GOT3 (cell line): ENCODE measurements at regions not wholly inside any gene's neighbourhood (a gene's known extent, or its start where the extent isn't known, plus 50 kb on each side); places are given as distances from the start of the nearest gene placed in this dataset.
"Not testable (repeated sequence)": the region's sequence is repeated elsewhere in the genome, so short reads cannot be mapped to it uniquely, and the experiment has no call there.

Source experiments
- DNase-seq: peaks from one replicate; lab custom pipeline; 2025; ENCODE audit warnings: mixed read lengths; lab: John Stamatoyannopoulos, UW

- no peak for DNase-seq
Observed at GRCh38 chr5:171542525-171543140, 123.2 kb downstream of the FGF18 start.

DNA sequence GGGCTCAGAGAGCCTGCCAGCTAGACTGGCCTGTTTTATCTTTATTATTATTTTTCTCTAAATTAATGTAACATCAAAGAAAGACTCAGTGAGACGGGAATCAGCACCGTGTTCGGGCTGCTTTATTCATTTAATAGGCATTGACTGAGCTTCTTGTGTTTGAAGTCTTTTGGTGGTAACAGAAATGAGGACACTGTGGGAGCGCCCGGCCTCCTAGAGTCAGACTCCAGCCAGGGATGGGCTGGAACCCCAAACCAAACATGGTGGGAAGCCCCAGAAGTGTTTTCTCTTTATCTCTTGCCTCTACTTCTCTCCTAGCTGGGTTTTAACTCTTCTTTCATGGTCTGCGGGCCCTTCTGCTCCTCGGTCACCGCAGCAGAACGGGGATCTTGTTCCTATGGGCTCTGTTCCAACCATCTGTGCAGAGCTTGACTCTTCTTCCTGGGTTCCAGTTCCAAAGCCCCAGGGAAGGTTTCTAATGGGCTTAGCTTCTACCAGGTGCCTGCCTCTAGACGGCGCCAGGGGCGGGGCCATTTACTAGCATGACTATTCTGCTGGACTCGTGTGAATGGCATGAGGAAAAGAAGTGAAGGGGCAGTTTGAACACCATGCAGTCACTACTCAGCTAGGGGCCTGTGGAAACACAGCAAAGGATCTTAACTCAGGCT lies 123.8 kb downstream of the FGF18 start:
- no peak for DNase-seq

GRCh38 chr5:171544913-171545765 lies 125.7 kb downstream of the FGF18 start:
- DNase-seq, result no peak

DNA sequence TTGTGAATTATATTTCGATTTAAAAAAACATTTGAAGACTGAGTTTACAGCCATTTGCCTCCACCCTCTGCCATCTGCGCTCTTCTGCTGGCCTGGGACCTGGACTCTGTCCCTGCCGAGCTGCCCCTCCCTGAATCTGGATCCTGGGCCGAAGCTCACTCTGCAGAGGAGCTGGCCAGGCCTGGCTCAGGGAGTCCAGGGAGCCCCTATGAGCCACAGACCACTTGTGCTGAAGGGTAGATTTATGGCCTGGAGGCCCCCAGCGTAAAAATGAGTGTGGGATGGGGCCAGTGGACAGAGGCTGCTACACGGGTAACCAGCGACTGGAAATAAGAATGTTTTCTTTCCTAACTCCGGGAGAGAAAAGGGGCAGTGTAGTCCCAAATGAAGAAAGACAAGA lies 129.8 kb downstream of the FGF18 start:
- DNase-seq, result no peak

DNA sequence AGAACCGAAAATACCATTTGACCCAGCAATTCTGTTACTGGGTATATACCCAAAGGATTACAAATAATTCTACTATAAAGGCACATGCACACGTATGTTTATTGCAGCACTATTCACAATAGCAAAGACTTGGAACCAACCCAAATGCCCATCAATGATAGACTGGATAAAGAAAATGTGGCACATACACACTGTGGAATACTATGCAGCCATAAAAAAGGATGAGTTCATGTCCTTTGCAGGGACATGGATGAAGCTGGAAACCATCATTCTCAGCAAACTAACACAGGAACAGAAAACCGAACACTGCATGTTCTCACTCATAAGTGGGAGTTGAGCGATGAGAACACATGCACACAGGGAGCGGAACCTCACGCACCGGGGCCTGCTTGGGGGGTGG lies 134.4 kb downstream of the FGF18 start:
- DNase-seq, result not testable (repeated sequence)

DNA sequence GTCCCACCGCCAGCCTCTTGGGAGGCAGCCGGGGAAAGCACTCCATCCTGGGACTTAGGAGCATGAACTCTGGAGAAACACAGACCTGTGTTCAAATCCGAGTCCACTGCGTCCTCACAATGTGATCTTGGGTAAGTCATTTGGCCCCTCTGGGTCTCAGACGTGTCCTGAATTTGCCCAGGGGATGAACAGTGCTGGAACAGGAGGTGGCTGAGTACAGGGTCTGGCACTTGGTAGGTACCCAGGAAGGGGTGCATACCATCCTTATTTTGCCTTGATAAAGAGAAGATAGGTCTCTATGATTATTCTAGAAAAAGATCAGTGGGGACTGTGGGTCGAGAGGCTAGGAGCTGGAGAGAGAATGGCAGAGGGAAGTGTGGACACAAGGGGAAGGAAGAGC lies 135.7 kb downstream of the FGF18 start:
- no peak for DNase-seq

DNA sequence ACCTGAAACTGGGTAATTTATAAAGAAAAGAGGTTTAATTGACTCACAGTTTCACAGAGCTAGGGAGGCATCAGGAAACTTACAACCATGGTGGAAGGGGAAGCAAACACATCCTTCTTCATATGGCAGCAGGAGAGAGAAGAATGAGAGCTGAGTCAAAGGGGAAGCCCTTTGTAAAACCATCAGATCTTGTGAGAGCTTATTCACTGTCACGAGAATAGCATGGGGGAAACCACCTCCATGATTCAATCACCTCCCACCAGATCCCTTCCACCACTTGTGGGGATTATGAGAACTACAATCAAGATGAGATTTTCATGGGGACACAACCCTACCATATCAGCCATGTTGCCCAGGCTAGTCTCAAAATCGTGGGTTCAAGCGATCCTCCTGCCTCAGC lies 143.4 kb downstream of the FGF18 start:
- DNase-seq, result no peak

GRCh38 chr5:171568389-171568788 lies 148.9 kb downstream of the FGF18 start:
- DNase-seq, result no peak

- DNase-seq, result no peak
Observed at GRCh38 chr5:171569065-171569712, 149.7 kb downstream of the FGF18 start.

- DNase-seq, result no peak
Observed at GRCh38 chr5:171570244-171570825, 150.9 kb downstream of the FGF18 start.

- DNase-seq, result no peak
Observed at GRCh38 chr5:171571663-171572062, 152.2 kb downstream of the FGF18 start.

GRCh38 chr5:171573021-171573420 lies 153.6 kb downstream of the FGF18 start:
- DNase-seq, result no peak

DNA sequence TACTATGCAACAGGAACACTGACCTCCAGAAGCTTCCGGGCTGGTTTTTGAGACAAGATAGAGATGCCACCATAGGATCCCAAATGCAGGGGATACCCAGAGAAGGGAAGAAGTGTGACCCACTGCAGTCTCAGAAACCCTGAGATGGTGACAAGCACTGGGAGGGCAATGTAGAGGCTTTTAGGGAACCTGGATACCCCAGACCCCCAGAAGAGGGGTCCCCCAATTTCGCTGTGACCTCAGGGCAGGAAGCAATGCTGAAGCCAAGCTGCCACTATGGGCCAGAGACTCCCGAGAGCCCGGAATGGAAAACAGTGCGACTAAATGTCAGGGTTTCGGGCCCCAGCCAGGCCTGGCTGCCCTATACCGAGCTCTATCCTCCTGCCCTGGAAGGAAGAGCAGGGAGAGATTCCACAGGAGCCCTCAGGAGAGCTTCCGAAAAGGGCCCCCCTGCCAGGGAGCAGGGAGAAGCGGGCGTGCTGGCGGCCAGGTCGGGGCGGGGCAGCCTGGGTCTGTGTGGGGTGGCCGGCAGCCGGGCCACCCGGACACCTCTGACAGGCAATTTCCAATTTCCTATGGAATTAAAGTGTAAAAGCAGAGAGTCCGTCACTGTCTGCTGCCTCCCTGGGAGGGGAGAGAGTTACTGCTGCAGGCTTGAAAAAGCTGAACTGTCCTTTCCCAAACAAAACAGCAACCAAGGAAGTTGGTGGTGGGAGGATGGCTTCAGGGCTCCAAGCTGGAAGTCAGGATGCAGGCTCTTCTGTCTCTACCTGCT lies 154.2 kb downstream of the FGF18 start:
- DNase-seq, result no peak

DNA sequence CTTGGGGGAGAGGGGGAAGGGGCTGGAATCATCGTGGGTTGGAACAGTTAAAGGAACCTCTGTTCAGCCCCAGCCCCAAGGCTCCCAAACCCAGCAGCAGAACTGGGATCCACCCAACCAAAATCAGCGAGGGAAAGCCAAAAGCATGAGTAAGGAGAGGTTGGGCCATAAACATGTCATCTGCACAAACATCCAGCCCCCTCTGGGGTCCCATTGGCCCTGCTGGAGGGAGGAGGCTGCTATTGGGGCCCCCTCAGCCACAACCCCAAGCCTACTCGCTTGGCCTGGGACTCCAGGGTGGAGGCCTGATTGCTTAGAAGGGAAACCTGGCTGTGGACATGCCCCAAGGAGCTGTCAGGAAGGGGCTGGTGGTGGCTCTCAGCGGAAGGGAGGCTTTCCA lies 154.9 kb downstream of the FGF18 start:
- no peak for DNase-seq

DNA sequence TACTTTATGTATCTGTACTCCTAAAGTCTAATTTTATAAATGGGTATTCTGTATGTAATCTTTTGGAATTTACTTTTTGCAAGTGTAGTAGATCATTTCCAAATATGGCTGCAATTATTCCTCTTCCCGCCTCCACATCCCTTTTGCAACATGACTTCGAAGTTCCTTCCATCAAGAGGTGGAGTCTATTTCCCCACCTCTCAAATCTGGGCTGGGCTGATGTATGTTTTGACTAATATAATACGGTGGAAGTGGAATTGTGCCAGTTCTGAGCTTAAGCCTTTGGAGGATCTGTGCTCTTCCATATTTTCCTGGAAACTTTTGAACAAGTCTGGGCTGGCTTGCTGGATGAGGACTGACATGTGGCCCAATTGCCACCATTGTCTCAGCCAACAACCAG lies 155.9 kb downstream of the FGF18 start:
- no peak for DNase-seq

DNA sequence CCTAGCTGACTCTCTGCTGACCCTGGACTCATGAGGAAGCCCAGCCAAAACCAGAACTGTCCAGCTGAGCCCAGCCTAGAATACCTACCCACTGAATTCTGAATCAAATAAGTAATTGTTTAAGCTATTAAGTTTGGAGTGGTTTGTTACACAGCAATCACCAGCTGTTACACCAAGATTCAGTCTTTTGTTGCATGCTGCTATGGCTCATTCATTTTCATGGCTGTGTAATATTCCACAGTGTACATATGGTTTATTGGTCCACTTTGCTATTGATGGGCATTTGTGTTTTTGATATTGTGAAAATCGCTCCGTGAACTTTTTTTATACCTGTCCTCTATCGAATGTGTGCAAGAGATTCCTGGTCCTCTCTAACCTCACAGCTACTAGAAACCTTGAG lies 156.4 kb downstream of the FGF18 start:
- DNase-seq, result no peak

DNA sequence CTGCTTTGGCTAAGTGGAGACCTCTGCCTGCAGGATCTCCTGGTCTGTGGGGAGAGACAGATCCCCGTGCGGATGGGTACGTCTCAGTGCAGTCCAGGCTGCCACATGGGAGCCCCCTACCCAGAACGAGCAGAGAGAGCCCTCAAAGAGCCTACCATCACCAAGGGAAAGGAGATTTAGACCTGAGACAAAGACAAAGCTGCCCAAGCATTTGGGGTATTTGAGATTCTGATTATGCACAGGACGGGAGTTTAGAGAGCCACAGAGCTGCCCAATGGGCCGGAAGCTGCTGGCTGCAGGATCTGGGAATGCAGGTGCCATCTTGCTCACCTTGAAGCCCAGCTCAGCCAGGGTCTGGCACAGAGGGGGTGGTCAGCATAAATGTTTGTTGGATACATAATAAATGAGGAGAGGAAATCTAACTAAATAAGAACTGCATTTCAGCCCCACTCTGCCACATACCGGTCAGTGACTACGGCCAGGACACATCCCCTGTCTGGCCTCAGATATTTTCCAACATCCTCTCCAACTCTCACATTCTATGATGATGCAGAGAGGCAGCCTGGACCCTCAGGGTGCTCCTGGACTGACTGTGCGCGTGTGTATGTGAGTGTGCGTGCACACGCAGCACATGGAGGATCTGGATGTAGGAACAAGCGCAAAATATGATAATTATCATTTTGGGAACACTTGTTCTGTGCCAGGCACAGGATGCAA lies 157.8 kb downstream of the FGF18 start:
- DNase-seq, result no peak

DNA sequence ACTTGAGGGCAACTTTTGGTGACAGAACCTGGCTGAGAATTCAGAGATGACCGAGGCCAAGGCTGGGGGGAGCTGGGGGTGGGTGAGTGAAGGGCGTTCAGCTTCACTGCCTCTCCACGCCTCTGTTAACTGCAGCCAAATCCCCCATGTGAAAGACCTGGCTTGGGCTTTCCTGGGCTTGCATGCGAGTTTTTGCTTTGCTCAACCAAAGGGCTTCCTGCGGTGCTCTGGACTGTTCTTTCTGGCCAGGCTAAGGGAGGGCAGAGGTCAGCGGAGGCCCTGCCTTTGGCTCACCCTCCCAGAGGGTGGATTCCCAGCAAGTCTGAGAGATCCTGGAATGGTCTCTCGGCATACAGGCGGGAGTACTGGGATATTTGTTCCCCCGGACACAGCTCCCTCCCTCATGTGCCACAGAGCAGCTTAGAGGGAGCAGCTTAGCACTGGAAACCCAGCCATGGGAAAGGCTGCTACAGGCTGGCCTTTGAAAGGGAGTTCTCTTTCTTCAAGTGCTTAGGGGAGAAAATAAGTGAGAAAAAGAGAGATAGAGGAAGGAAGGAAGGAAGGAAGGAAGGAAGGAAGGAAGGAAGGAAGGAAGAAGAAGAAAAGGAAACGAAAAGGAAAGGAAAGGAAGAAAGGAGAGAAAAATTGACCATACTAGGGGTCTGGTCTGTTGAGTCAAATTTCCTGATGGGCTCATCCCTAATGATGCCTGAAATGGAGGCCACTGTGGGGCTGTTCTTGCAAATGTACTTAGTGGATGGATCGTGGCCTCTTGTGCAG lies 158.8 kb downstream of the FGF18 start:
- no peak for DNase-seq

DNA sequence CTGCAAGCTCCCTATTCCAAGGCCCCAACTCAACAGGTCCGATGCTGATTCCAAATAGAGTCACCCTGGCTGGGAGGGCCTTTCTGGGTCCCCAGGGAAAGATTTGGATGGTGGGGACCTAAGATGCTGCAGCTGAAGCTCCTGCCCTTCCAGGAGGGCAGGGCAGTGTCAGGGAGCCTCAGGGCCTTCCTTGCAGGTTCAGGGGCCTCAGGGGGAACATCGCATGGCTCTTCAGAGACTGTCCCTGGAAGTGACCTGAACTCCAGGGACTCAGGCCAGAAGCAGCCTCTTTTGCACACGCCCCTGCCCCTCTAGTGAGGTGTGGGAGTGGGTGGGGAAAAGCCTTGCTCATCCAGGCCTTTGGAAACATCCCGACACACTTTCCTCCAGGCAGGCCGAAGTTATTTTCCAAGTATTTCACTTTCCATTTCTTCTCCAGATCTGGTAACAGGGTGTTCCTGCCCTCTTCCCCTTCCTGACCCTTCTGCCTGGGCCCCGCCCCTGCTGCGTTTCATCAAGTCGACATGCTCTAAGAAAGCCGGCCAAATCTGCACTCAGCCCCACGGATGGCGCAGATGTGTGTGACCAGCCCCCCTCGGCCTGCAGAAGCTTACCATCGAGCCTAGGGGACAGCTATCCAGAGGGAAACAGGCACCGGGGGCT lies 159.5 kb downstream of the FGF18 start:
- no peak for DNase-seq
